Karpas-422 (cell line): ENCODE measurements at regions not wholly inside any gene's neighbourhood (a gene's known extent, or its start where the extent isn't known, plus 50 kb on each side); places are given as distances from the start of the nearest gene placed in this dataset.

Experiments used
- DNase-seq: peaks from one replicate; pipeline ENCODE4 v3.0.0-alpha.2; 2015
- H2AFZ ChIP-seq: fragments of 200-600 bp; sonication (generic); 2 replicates; pipeline ENCODE4 v1.6.1; 2014; ENCODE audit warnings: antibody characterized with exemption, low read length, mixed read lengths
- H3K27ac ChIP-seq: fragments of 200-600 bp; sonication (generic); 2 replicates; pipeline ENCODE4 v1.5.1; 2014; ENCODE audit warnings: mild to moderate bottlenecking, low read length, moderate library complexity
- H3K27me3 ChIP-seq: fragments of 200-600 bp; sonication (generic); 2 replicates; pipeline ENCODE4 v1.6.1; 2014; ENCODE audit warnings: low read length, mixed read lengths
- H3K36me3 ChIP-seq: fragments of 200-600 bp; sonication (generic); 2 replicates; pipeline ENCODE4 v1.6.1; 2014; ENCODE audit warnings: low read length, mixed read lengths; ENCODE audit not compliant: insufficient read depth
- H3K4me1 ChIP-seq: fragments of 200-600 bp; sonication (generic); 2 replicates; pipeline ENCODE4 v1.6.1; 2014; ENCODE audit warnings: mild to moderate bottlenecking, low read length, mixed read lengths
- H3K4me2 ChIP-seq: fragments of 200-600 bp; sonication (generic); 2 replicates; pipeline ENCODE4 v1.6.1; 2014; ENCODE audit warnings: low read length, low read depth, mild to moderate bottlenecking; ENCODE audit not compliant: poor library complexity, severe bottlenecking
- H3K4me3 ChIP-seq: fragments of 200-600 bp; sonication (generic); 2 replicates; pipeline ENCODE4 v1.5.1; 2014; ENCODE audit warnings: mild to moderate bottlenecking, antibody characterized with exemption, low read length, mixed read lengths
- H3K79me2 ChIP-seq: fragments of 200-600 bp; sonication (generic); 2 replicates; pipeline ENCODE4 v1.6.1; 2014; ENCODE audit warnings: mild to moderate bottlenecking, low read length, mixed read lengths
- H3K9ac ChIP-seq: fragments of 200-600 bp; sonication (generic); 2 replicates; pipeline ENCODE4 v1.6.0; 2014; ENCODE audit warnings: low read length
- H3K9me2 ChIP-seq: fragments of 200-600 bp; sonication (generic), shearing (Covaris generic); replicated peaks from 2 replicates; pipeline ENCODE4 v1.6.0; 2014; ENCODE audit warnings: mild to moderate bottlenecking, low read length, moderate library complexity; ENCODE audit not compliant: insufficient read depth
- H3K9me3 ChIP-seq: fragments of 300-700, 200-600 bp; sonication (generic); 2 replicates; pipeline ENCODE4 v1.6.1; 2014; ENCODE audit warnings: low read length, mixed read lengths
- H4K20me1 ChIP-seq: fragments of 200-600 bp; sonication (generic); 2 replicates; pipeline ENCODE4 v1.6.1; 2014; ENCODE audit warnings: mild to moderate bottlenecking, antibody characterized with exemption, low read length, low read depth; ENCODE audit not compliant: insufficient read depth

GRCh38 chr4:171553961-171554360 is 259.2 kb upstream of the GALNTL6 start:
- no peak overlapping the region for H3K27ac ChIP-seq

DNA sequence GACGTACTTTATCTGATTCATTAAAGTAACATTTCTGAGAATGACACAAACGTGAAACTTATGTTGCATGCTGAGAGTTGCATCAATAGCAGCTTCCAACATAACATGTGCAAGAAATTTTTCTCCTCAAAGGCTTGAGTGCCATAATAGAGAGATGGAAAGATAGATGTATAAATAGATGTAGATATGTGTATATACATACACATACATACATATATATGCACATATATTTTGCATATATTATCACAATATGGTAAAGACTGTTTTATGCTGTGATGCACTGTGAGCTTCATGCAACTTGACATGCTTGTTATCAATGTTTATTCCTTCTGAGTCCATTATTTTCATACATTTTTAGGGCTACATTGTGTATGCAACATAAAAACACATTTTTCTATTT is 270.6 kb upstream of the GALNTL6 start:
- Histone ChIP-seq H3K27ac (no peak overlapping the region), H3K27me3 (no peaks in the 10 kb centered on the region), H3K9ac (no peak overlapping the region), H3K4me2 (no peak overlapping the region), H3K9me3 (no peaks in the 10 kb centered on the region), H3K4me3 (no peak overlapping the region), H3K79me2 (no peaks in the 10 kb centered on the region), H3K4me1 (no peaks in the 10 kb centered on the region), H4K20me1 (no peaks in the 10 kb centered on the region), H3K9me2 (no peaks in the 10 kb centered on the region), H3K36me3 (no peaks in the 10 kb centered on the region), H2AFZ (no peak overlapping the region)
- no peak for DNase-seq

More at GRCh38 chr4:171553961-171554360, 259.2 kb upstream of the GALNTL6 start:
- no peaks in the 10 kb centered on the region for H3K27me3 ChIP-seq
- no peaks in the 10 kb centered on the region for H3K4me1 ChIP-seq
- H3K79me2 ChIP-seq: no peaks in the 10 kb centered on the region
- H3K4me3 ChIP-seq: no peak overlapping the region
- H2AFZ ChIP-seq: no peak overlapping the region
- no peak for DNase-seq
- no peaks in the 10 kb centered on the region for H3K9me2 ChIP-seq
- H3K9ac ChIP-seq: no peak overlapping the region
- H4K20me1 ChIP-seq: no peaks in the 10 kb centered on the region
- no peaks in the 10 kb centered on the region for H3K9me3 ChIP-seq
- H3K4me2 ChIP-seq: no peak overlapping the region
- no peaks in the 10 kb centered on the region for H3K36me3 ChIP-seq

DNA sequence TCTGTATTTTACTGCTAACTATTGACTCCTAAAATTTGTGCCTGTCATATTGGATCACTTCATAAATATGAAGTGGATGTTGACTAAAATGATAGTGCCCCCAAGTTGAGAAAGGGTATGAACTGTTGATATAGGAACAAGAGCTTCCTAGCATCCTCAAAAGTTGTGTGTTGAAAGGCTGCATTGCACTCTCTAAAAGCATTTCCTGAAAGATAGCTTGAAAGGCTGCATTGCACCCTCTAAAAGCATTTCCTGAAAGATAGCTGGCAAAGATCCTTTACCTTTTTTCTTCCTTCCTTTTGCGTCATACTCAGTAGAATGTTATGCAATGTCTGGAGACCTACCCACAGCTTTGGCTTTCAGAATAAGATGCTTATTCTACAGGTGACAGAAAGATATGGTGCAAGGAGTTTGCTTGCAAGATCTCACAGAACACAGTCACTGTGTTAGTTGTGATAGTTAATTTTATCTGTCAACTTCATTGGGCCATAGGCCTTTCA is 274.6 kb upstream of the GALNTL6 start:
- no peak overlapping the region for H3K9ac ChIP-seq
- H4K20me1 ChIP-seq: no peaks in the 10 kb centered on the region
- H3K79me2 ChIP-seq: no peaks in the 10 kb centered on the region
- no peak overlapping the region for H3K4me3 ChIP-seq
- no peak overlapping the region for H3K27ac ChIP-seq
- no peaks in the 10 kb centered on the region for H3K9me2 ChIP-seq
- H3K4me2 ChIP-seq: no peak overlapping the region
- no peak for DNase-seq
- no peaks in the 10 kb centered on the region for H3K4me1 ChIP-seq
- H3K36me3 ChIP-seq: no peaks in the 10 kb centered on the region
- H3K9me3 ChIP-seq: no peaks in the 10 kb centered on the region
- H3K27me3 ChIP-seq: no peaks in the 10 kb centered on the region
- H2AFZ ChIP-seq: no peak overlapping the region

DNA sequence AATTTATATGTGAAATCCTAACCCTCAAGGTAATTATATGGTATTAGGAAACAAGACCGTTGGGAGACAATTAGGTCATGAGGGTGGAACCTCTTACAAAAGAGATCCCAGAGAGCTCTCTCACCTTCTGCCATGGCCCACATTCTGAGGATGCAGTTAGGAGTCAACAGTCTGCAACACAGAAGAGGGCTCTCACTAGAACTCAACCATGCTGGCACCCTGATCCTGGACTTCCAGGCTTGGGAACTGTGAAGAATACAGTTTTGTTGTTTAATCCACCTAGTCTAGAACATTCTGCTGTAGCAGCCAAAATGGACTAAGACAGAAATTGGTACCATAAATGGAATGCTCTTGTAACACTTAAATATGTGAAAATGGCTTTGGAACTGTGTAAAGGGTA is 278.8 kb upstream of the GALNTL6 start:
- no peaks in the 10 kb centered on the region for H3K27me3 ChIP-seq
- H3K27ac ChIP-seq: no peak overlapping the region
- no peak overlapping the region for H3K4me3 ChIP-seq
- H3K79me2 ChIP-seq: no peaks in the 10 kb centered on the region
- DNase-seq: no peak
- no peak overlapping the region for H2AFZ ChIP-seq
- no peaks in the 10 kb centered on the region for H3K9me3 ChIP-seq
- H3K36me3 ChIP-seq: no peaks in the 10 kb centered on the region
- no peaks in the 10 kb centered on the region for H4K20me1 ChIP-seq
- H3K4me1 ChIP-seq: no peaks in the 10 kb centered on the region
- no peak overlapping the region for H3K9ac ChIP-seq
- no peak overlapping the region for H3K4me2 ChIP-seq
- H3K9me2 ChIP-seq: no peaks in the 10 kb centered on the region

- H3K4me2 ChIP-seq: no peak overlapping the region
- no peaks in the 10 kb centered on the region for H3K79me2 ChIP-seq
- H3K27ac ChIP-seq: no peak overlapping the region
- no peak for DNase-seq
- no peak overlapping the region for H3K4me3 ChIP-seq
- H3K9me2 ChIP-seq: no peaks in the 10 kb centered on the region
- no peaks in the 10 kb centered on the region for H4K20me1 ChIP-seq
- H3K36me3 ChIP-seq: no peaks in the 10 kb centered on the region
- H2AFZ ChIP-seq: no peak overlapping the region
- H3K4me1 ChIP-seq: no peaks in the 10 kb centered on the region
- H3K9ac ChIP-seq: no peak overlapping the region
- H3K27me3 ChIP-seq: no peaks in the 10 kb centered on the region
- no peaks in the 10 kb centered on the region for H3K9me3 ChIP-seq
Measured at GRCh38 chr4:171532968-171533367, 280.2 kb upstream of the GALNTL6 start.

GRCh38 chr4:171524903-171525302 is 288.3 kb upstream of the GALNTL6 start:
- no peaks in the 10 kb centered on the region for H3K4me1 ChIP-seq
- H3K9ac ChIP-seq: no peak overlapping the region
- no peak for DNase-seq
- H3K79me2 ChIP-seq: no peaks in the 10 kb centered on the region
- H3K9me3 ChIP-seq: no peaks in the 10 kb centered on the region
- no peak overlapping the region for H3K27ac ChIP-seq
- no peaks in the 10 kb centered on the region for H3K27me3 ChIP-seq
- H3K9me2 ChIP-seq: no peaks in the 10 kb centered on the region
- no peaks in the 10 kb centered on the region for H4K20me1 ChIP-seq
- H3K4me3 ChIP-seq: no peak overlapping the region
- no peak overlapping the region for H2AFZ ChIP-seq
- no peaks in the 10 kb centered on the region for H3K36me3 ChIP-seq
- no peak overlapping the region for H3K4me2 ChIP-seq

GRCh38 chr4:171521726-171522125 is 291.5 kb upstream of the GALNTL6 start:
- no peaks in the 10 kb centered on the region for H3K36me3 ChIP-seq
- H3K9me3 ChIP-seq: no peaks in the 10 kb centered on the region
- no peaks in the 10 kb centered on the region for H3K27me3 ChIP-seq
- no peak overlapping the region for H3K4me3 ChIP-seq
- no peaks in the 10 kb centered on the region for H3K4me1 ChIP-seq
- H3K27ac ChIP-seq: no peak overlapping the region
- DNase-seq: no peak
- H3K9me2 ChIP-seq: no peaks in the 10 kb centered on the region
- H3K9ac ChIP-seq: no peak overlapping the region
- no peak overlapping the region for H2AFZ ChIP-seq
- no peaks in the 10 kb centered on the region for H3K79me2 ChIP-seq
- no peaks in the 10 kb centered on the region for H4K20me1 ChIP-seq
- no peak overlapping the region for H3K4me2 ChIP-seq

DNA sequence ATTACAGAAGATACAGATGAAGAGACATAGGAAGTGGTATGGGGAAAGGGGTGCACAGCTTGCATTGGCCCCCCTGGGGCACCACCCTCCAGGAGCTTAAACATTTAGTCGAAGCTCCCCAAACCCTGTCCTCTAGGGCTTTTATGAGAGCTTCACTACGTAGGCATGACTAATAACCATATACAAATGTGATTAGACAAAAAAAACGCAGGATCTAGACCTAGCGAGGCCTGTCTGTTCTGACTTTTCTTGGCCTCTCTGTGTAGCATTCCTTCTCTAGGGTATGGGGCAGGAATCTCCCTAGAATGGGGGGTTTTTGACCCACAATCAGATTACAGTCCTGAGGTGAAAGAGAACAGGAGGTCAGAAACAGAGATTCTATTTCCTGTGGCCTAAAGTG is 293.7 kb upstream of the GALNTL6 start:
- Histone ChIP-seq H2AFZ (no peak overlapping the region), H3K36me3 (no peaks in the 10 kb centered on the region)

GRCh38 chr4:171517883-171518282 is 295.3 kb upstream of the GALNTL6 start:
- no peaks in the 10 kb centered on the region for H3K9me3 ChIP-seq
- DNase-seq: no peak
- H3K79me2 ChIP-seq: no peaks in the 10 kb centered on the region
- no peaks in the 10 kb centered on the region for H3K4me1 ChIP-seq
- H3K27ac ChIP-seq: no peak overlapping the region
- H3K9me2 ChIP-seq: no peaks in the 10 kb centered on the region
- H3K27me3 ChIP-seq: no peaks in the 10 kb centered on the region
- H3K36me3 ChIP-seq: no peaks in the 10 kb centered on the region
- no peak overlapping the region for H2AFZ ChIP-seq
- no peaks in the 10 kb centered on the region for H4K20me1 ChIP-seq
- H3K4me3 ChIP-seq: no peak overlapping the region
- no peak overlapping the region for H3K9ac ChIP-seq
- H3K4me2 ChIP-seq: no peak overlapping the region

More for the DNA sequence above, 293.7 kb upstream of the GALNTL6 start:
- no peaks in the 10 kb centered on the region for H3K9me2 ChIP-seq
- no peak overlapping the region for H3K27ac ChIP-seq
- H3K27me3 ChIP-seq: no peaks in the 10 kb centered on the region
- H3K9ac ChIP-seq: no peak overlapping the region
- H3K4me3 ChIP-seq: no peak overlapping the region
- DNase-seq: no peak
- no peaks in the 10 kb centered on the region for H3K4me1 ChIP-seq
- H3K9me3 ChIP-seq: no peaks in the 10 kb centered on the region
- no peak overlapping the region for H3K4me2 ChIP-seq
- H3K79me2 ChIP-seq: no peaks in the 10 kb centered on the region
- no peaks in the 10 kb centered on the region for H4K20me1 ChIP-seq
